ENCODE measurements at regions not wholly inside any gene's neighbourhood (a gene's known extent, or its start where the extent isn't known, plus 50 kb on each side); places are given as distances from the start of the nearest gene placed in this dataset.

DNA sequence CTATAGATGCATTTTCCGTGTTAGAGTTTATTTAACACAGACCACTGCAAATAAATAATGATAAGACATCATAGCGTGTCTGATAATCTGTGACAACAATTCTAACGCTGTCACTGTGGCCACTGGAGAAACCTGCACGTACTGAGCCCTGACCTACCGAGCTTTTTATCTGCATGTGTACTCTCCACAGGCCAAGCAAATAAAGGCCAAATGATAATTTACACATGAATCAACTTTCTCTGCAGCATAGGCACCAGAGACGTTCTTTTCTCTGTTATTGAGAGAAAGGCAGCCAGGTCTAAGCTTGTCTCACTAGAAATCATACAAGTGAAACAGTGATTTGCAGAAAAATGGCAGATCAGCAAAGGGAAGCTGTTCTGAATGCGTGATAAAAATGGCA is 75.8 kb downstream of the POU5F2 start:
- no peak for TF ChIP-seq POLR2A (IDR thresholded peaks at IDR 0.05)
- TF ChIP-seq, protein P1, sequence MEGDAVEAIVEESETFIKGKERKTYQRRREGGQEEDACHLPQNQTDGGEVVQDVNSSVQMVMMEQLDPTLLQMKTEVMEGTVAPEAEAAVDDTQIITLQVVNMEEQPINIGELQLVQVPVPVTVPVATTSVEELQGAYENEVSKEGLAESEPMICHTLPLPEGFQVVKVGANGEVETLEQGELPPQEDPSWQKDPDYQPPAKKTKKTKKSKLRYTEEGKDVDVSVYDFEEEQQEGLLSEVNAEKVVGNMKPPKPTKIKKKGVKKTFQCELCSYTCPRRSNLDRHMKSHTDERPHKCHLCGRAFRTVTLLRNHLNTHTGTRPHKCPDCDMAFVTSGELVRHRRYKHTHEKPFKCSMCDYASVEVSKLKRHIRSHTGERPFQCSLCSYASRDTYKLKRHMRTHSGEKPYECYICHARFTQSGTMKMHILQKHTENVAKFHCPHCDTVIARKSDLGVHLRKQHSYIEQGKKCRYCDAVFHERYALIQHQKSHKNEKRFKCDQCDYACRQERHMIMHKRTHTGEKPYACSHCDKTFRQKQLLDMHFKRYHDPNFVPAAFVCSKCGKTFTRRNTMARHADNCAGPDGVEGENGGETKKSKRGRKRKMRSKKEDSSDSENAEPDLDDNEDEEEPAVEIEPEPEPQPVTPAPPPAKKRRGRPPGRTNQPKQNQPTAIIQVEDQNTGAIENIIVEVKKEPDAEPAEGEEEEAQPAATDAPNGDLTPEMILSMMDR (IDR thresholded peaks at IDR 0.05): no peak
